ENCODE measurements at regions not wholly inside any gene's neighbourhood (a gene's known extent, or its start where the extent isn't known, plus 50 kb on each side); places are given as distances from the start of the nearest gene placed in this dataset.

GRCh38 chr7:133191787-133192186, 61.1 kb upstream of the EXOC4 start:
- no peak for DNase-seq (ENCODE audit: low read depth)

- no peak for DNase-seq (ENCODE audit: low read depth)
Measured at GRCh38 chr7:133195868-133196267, 57.0 kb upstream of the EXOC4 start.

- DNase-seq (ENCODE audit: low read depth) = no peak
Measured at GRCh38 chr7:133196856-133197612, 55.8 kb upstream of the EXOC4 start.

- no peak for DNase-seq (ENCODE audit: low read depth)
Measured at GRCh38 chr7:133197972-133198544, 54.8 kb upstream of the EXOC4 start.

- no peak for DNase-seq (ENCODE audit: low read depth)
Measured at GRCh38 chr7:133199831-133200230, 53.0 kb upstream of the EXOC4 start.

- DNase-seq (ENCODE audit: low read depth) = no peak
Measured at GRCh38 chr7:133201470-133201869, 51.4 kb upstream of the EXOC4 start.

- DNase-seq (ENCODE audit: low read depth) = no peak
Measured at GRCh38 chr7:133202942-133203341, 49.9 kb upstream of the EXOC4 start.

All from fibroblast of gingiva (primary cell).